OCI-LY1 (cell line): ENCODE measurements at regions not wholly inside any gene's neighbourhood (a gene's known extent, or its start where the extent isn't known, plus 50 kb on each side); places are given as distances from the start of the nearest gene placed in this dataset.

Experiments used
- EZH2 ChIP-seq: fragments of 200-600 bp; sonication (generic), shearing (Covaris generic); IDR thresholded peaks from 2 replicates; pipeline ENCODE4 v1.8.0; 2017; ENCODE audit warnings: borderline replicate concordance, mixed run types, mild to moderate bottlenecking, antibody characterized with exemption, low read length, moderate library complexity, mixed read lengths
- TF ChIP-seq, protein P1 (sequence below): fragments of 200-600 bp; sonication (generic), shearing (Covaris generic); IDR thresholded peaks from 2 replicates; pipeline ENCODE4 v1.5.1; 2017; ENCODE audit warnings: mild to moderate bottlenecking, antibody characterized with exemption, low read length, moderate library complexity, mixed read lengths

DNA sequence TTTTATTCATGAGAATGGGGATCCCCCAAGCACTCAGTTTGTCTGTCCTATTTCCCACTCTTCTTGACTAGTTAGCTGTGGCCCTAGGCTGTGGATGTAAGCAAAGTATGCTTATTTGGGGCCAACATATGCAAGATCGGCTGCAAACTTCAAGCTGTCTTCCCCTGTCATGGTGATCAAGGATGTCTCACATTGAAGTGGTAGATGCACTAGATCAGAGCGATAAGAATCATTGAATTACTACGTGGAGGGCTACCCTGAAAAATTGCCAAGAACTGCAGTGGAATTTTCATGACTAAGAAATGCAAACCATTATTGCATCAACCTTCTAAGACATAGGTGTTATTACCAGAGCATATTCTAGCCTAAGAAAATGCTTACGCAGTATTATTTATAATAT, 527.4 kb downstream of the RNF144A start:
- TF ChIP-seq, protein P1, sequence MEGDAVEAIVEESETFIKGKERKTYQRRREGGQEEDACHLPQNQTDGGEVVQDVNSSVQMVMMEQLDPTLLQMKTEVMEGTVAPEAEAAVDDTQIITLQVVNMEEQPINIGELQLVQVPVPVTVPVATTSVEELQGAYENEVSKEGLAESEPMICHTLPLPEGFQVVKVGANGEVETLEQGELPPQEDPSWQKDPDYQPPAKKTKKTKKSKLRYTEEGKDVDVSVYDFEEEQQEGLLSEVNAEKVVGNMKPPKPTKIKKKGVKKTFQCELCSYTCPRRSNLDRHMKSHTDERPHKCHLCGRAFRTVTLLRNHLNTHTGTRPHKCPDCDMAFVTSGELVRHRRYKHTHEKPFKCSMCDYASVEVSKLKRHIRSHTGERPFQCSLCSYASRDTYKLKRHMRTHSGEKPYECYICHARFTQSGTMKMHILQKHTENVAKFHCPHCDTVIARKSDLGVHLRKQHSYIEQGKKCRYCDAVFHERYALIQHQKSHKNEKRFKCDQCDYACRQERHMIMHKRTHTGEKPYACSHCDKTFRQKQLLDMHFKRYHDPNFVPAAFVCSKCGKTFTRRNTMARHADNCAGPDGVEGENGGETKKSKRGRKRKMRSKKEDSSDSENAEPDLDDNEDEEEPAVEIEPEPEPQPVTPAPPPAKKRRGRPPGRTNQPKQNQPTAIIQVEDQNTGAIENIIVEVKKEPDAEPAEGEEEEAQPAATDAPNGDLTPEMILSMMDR = no peak
- no peak for TF ChIP-seq EZH2
